NCI-H82 (cell line): ENCODE measurements at regions not wholly inside any gene's neighbourhood (a gene's known extent, or its start where the extent isn't known, plus 50 kb on each side); places are given as distances from the start of the nearest gene placed in this dataset.
A peak's percentile ranks its signal among the peaks of the same experiment; 100 is the strongest.

ENCODE experiments used
- DNase-seq: peaks from one replicate; lab custom pipeline; 2025; lab: John Stamatoyannopoulos, UW

GRCh38 chr5:27290172-27290571, 251.8 kb upstream of the CDH9 start:
- no peak for DNase-seq

- no peak for DNase-seq
These were observed 237.7 kb upstream of the CDH9 start for GRCh38 chr5:27276119-27276518.

- DNase-seq = no peak
These were observed 237.0 kb upstream of the CDH9 start for GRCh38 chr5:27275345-27275744.

- DNase-seq = no peak
These were observed 231.4 kb upstream of the CDH9 start for GRCh38 chr5:27269766-27270165.

- DNase-seq = no peak
These were observed 228.9 kb upstream of the CDH9 start for GRCh38 chr5:27267209-27267824.

- DNase-seq = no peak
These were observed 227.8 kb upstream of the CDH9 start for GRCh38 chr5:27266184-27266583.

- DNase-seq = no peak
These were observed 219.3 kb upstream of the CDH9 start for GRCh38 chr5:27257696-27258095.

GRCh38 chr5:27252911-27253310, 214.5 kb upstream of the CDH9 start:
- DNase-seq = no peak

GRCh38 chr5:27242258-27242626, 203.9 kb upstream of the CDH9 start:
- no peak for DNase-seq

GRCh38 chr5:27241564-27242257, 203.3 kb upstream of the CDH9 start:
- DNase-seq = no peak

GRCh38 chr5:27240791-27241190, 202.4 kb upstream of the CDH9 start:
- DNase-seq = no peak

- no peak for DNase-seq
These were observed 196.5 kb upstream of the CDH9 start for GRCh38 chr5:27234916-27235315.

GRCh38 chr5:27221410-27221809, 183.0 kb upstream of the CDH9 start:
- DNase-seq = no peak

- DNase-seq = no peak
These were observed 182.4 kb upstream of the CDH9 start for GRCh38 chr5:27220752-27221151.

- no peak for DNase-seq
These were observed 179.6 kb upstream of the CDH9 start for GRCh38 chr5:27217977-27218376.

GRCh38 chr5:27217155-27217956, 179.0 kb upstream of the CDH9 start:
- DNase-seq = no peak

GRCh38 chr5:27216367-27216950, 178.1 kb upstream of the CDH9 start:
- no peak for DNase-seq

- DNase-seq = no peak
These were observed 169.7 kb upstream of the CDH9 start for GRCh38 chr5:27208051-27208450.

GRCh38 chr5:27191786-27192510, 153.6 kb upstream of the CDH9 start:
- DNase-seq = no peak

GRCh38 chr5:27172693-27173092, 134.3 kb upstream of the CDH9 start:
- DNase-seq = peak; percentile 8

- peak; percentile 19 for DNase-seq
These were observed 133.4 kb upstream of the CDH9 start for GRCh38 chr5:27171761-27172261.

GRCh38 chr5:27158775-27159174, 120.4 kb upstream of the CDH9 start:
- DNase-seq = no peak
